PC-9 (cell line): ENCODE measurements at regions not wholly inside any gene's neighbourhood (a gene's known extent, or its start where the extent isn't known, plus 50 kb on each side); places are given as distances from the start of the nearest gene placed in this dataset.

Experiments used
- BruUV-seq: library from RNA; stranded (reverse); fragments of 400-500 nt; replicated peaks from 2 replicates; lab custom pipeline; 2021; lab: Mats Ljungman, UMichigan
- CTCF ChIA-PET: fragments of 300-600 bp; sonication (Branson Sonifier 250); formaldehyde crosslinking; loops from one replicate; lab custom pipeline; 2022; ENCODE audit warnings: antibody characterized with exemption; lab: Charles Lee
- POLR2A ChIA-PET: fragments of 300-600 bp; sonication (Branson Sonifier 250); formaldehyde crosslinking; loops from one replicate; lab custom pipeline; 2022; ENCODE audit warnings: antibody characterized with exemption; ENCODE audit not compliant: unreplicated experiment; lab: Charles Lee
- DNase-seq, 2 experiments: peaks; one replicate each; pipeline versions ENCODE4 v3.0.0 to v3.0.0-alpha.2; 2015 to 2022; ENCODE audit warnings: mixed read lengths in 1 of 2
- H2AFZ ChIP-seq: fragments of 200-600 bp; sonication (generic); 2 replicates; pipeline ENCODE4 v1.8.1; 2017; ENCODE audit warnings: antibody characterized with exemption
- H3F3A ChIP-seq: fragments of 200-600 bp; sonication (generic); 2 replicates; pipeline ENCODE4 v1.8.1; 2017; ENCODE audit warnings: antibody characterized with exemption, mild to moderate bottlenecking, low read depth; ENCODE audit not compliant: insufficient read depth
- H3K27ac ChIP-seq: fragments of 200-600 bp; sonication (generic); 2 replicates; pipeline ENCODE4 v1.6.1; 2016; ENCODE audit warnings: mixed run types
- H3K27me3 ChIP-seq: fragments of 200-600 bp; sonication (generic); 2 replicates; pipeline ENCODE4 v1.6.1; 2016; ENCODE audit warnings: low read depth, mixed run types; ENCODE audit not compliant: insufficient read depth
- H3K36me3 ChIP-seq: fragments of 200-600 bp; sonication (generic); 2 replicates; pipeline ENCODE4 v1.6.1; 2016; ENCODE audit warnings: low read depth, mixed run types
- H3K4me1 ChIP-seq: fragments of 200-600 bp; sonication (generic); replicated peaks from 2 replicates; pipeline ENCODE4 v1.6.1; 2016; ENCODE audit warnings: mixed run types; ENCODE audit not compliant: insufficient read depth
- H3K4me2 ChIP-seq: fragments of 200-600 bp; sonication (generic); 2 replicates; pipeline ENCODE4 v1.6.1; 2017; ENCODE audit warnings: mixed run types
- H3K4me3 ChIP-seq: fragments of 200-600 bp; sonication (generic); 2 replicates; pipeline ENCODE4 v1.6.1; 2016; ENCODE audit warnings: mixed run types
- H3K79me2 ChIP-seq: fragments of 200-600 bp; sonication (generic); 2 replicates; pipeline ENCODE4 v1.6.1; 2017; ENCODE audit warnings: low read depth, mixed run types
- H3K9me2 ChIP-seq: fragments of 200-600 bp; sonication (generic); 2 replicates; pipeline ENCODE4 v1.8.1; 2017; ENCODE audit warnings: mild to moderate bottlenecking; ENCODE audit not compliant: insufficient read depth
- H3K9me3 ChIP-seq: fragments of 200-600 bp; sonication (generic); 2 replicates; pipeline ENCODE4 v1.8.1; 2016; ENCODE audit warnings: low read depth; ENCODE audit not compliant: insufficient read depth
- H4K20me1 ChIP-seq: fragments of 200-600 bp; sonication (generic); 2 replicates; pipeline ENCODE4 v1.8.1; 2017; ENCODE audit not compliant: insufficient read depth
- EZH2 ChIP-seq: fragments of 200-600 bp; sonication (generic); IDR thresholded peaks from 2 replicates; pipeline ENCODE4 v1.8.0; 2017; ENCODE audit warnings: antibody characterized with exemption, low read depth
- intact Hi-C: fragments of 100-400 bp; cut with micrococcal nuclease; formaldehyde crosslinking; loops from one replicate; pipeline ENCODE4 v1.10.0; 2022; ENCODE audit not compliant: unreplicated experiment
- TF ChIP-seq, protein P1 (sequence below): fragments of 200-600 bp; sonication (generic); conservative IDR thresholded peaks from 2 replicates; pipeline ENCODE4 v1.6.1; 2017; ENCODE audit warnings: mixed run types, antibody characterized with exemption, mild to moderate bottlenecking, moderate library complexity

DNA sequence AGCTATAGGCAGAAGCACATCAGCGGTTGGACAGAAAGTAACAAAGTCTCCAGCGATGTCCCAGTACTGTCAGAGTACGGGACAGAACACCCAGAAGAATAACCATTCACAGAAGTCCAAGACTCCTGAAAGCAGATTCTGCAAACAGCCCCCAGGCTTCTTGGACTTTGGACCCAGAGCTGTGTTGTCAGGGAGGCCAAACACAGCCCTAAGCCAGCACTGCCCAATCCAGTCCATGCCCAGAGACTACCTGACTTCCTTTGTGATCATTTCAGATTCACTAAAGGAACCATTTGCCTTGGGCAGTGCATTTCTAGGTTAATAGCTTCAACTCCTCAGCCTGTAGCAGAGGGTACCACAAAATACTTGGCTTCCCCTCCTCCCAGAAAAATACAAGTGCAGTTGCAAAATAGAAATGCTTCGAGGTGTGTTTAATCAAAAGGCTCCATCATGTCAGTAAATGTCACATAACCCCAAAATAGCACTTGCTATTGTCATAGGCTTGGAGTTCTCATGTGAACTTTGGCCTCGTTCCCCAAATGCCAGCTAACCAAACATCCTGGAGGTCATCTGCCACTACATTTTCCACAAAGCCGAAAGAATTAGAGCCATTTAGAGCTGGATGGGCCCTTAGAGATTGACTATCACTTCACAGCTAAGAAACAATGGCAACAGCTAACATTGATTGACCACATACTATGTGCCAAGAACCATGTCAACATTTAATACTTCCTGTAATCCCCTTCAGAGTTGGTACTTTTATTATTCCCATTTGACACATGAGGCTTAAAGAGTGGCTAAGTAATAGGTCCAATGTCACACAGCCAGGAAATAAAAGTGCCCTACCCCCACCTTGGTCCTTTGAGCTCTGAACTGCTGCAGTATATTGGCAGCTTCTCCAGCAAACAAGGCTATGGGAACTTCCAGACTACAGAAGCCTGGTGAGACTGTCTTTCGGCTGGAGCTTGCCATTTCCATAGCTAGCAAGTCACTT is 329.9 kb downstream of the FOXO1 start:
- no peak overlapping the region for H2AFZ ChIP-seq
- H3K79me2 ChIP-seq = no peaks in the 10 kb centered on the region
- H3K4me2 ChIP-seq = no peak overlapping the region
- no peak for DNase-seq
- H3K9me3 ChIP-seq = no peaks in the 10 kb centered on the region
- H3K9me2 ChIP-seq = no peaks in the 10 kb centered on the region
- no peak overlapping the region for H3K4me3 ChIP-seq
- no peaks in the 10 kb centered on the region for H3K27me3 ChIP-seq
- TF ChIP-seq EZH2 = no peak
- TF ChIP-seq, protein P1, sequence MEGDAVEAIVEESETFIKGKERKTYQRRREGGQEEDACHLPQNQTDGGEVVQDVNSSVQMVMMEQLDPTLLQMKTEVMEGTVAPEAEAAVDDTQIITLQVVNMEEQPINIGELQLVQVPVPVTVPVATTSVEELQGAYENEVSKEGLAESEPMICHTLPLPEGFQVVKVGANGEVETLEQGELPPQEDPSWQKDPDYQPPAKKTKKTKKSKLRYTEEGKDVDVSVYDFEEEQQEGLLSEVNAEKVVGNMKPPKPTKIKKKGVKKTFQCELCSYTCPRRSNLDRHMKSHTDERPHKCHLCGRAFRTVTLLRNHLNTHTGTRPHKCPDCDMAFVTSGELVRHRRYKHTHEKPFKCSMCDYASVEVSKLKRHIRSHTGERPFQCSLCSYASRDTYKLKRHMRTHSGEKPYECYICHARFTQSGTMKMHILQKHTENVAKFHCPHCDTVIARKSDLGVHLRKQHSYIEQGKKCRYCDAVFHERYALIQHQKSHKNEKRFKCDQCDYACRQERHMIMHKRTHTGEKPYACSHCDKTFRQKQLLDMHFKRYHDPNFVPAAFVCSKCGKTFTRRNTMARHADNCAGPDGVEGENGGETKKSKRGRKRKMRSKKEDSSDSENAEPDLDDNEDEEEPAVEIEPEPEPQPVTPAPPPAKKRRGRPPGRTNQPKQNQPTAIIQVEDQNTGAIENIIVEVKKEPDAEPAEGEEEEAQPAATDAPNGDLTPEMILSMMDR = no peak
- H3K27ac ChIP-seq = no peak overlapping the region
- no peaks in the 10 kb centered on the region for H3F3A ChIP-seq
- ChIA-PET CTCF (no interaction called here), POLR2A (no interaction called here)
- no peaks in the 10 kb centered on the region for H4K20me1 ChIP-seq
- no peaks in the 10 kb centered on the region for H3K36me3 ChIP-seq
- H3K4me1 ChIP-seq = no peaks in the 10 kb centered on the region
- no TSS peak for BruUV-seq
- intact Hi-C loops = no loop called here

DNA sequence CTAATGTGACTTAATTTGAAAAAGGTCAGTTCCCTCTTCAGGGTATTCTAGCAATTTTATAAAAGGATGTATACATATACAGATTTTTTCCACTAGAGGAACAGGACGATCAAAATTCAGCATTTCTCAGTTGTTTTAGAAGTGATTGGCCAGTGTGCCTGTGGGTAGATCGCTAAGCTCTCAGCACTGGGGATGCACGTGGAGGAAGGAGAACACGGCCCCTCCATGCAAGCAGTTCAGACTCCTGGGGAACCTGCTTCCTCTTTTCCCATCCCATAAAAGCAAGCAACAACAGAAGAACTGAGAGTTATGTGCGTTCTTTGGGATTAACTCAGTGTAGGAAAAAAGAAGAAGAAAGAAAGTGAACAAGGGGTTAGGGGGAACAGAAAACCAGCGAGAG is 328.8 kb downstream of the FOXO1 start:
- Histone ChIP-seq H4K20me1 (no peaks in the 10 kb centered on the region), H3K79me2 (no peaks in the 10 kb centered on the region), H3K9me2 (no peaks in the 10 kb centered on the region), H3K4me3 (no peak overlapping the region), H3K4me1 (no peaks in the 10 kb centered on the region), H3K27ac (no peak overlapping the region), H3K9me3 (no peaks in the 10 kb centered on the region), H2AFZ (no peak overlapping the region), H3F3A (no peaks in the 10 kb centered on the region), H3K36me3 (no peaks in the 10 kb centered on the region), H3K27me3 (no peaks in the 10 kb centered on the region), H3K4me2 (no peak overlapping the region)
- intact Hi-C loops = no loop called here
- no TSS peak for BruUV-seq
- ChIA-PET POLR2A (no interaction called here), CTCF (no interaction called here)
- TF ChIP-seq, protein P1 = no peak
- TF ChIP-seq EZH2 = no peak
- no peak for DNase-seq

DNA sequence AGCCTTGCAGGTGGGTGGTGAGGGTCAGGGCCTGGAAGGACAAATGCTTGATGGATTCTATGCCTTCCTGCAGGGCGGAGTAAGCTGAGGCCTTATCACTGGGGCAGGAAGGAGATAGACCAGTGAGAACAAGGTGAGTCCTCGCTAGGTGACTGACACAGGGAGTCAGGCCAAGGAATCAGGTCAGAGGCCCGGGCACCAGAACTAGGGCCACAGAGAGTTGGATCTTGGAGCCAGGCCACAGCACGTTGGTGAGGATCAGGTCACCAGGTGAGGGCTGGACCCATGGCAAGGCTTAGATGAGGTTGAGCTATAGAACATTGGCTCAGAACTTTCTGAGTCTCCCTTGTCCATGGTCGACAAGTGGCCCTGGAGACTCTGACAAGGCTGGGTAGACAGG is 328.2 kb downstream of the FOXO1 start:
- Histone ChIP-seq H3K9me2 (no peaks in the 10 kb centered on the region), H3K4me1 (no peaks in the 10 kb centered on the region), H4K20me1 (no peaks in the 10 kb centered on the region), H3K4me3 (no peak overlapping the region), H3F3A (no peaks in the 10 kb centered on the region), H2AFZ (no peak overlapping the region), H3K36me3 (no peaks in the 10 kb centered on the region), H3K9me3 (no peaks in the 10 kb centered on the region), H3K79me2 (no peaks in the 10 kb centered on the region), H3K27me3 (no peaks in the 10 kb centered on the region), H3K27ac (no peak overlapping the region), H3K4me2 (no peak overlapping the region)
- CTCF ChIA-PET = no interaction called here
- TF ChIP-seq EZH2 = no peak
- TF ChIP-seq, protein P1 = no peak
- no TSS peak for BruUV-seq
- DNase-seq = no peak
- POLR2A ChIA-PET = no interaction called here
- intact Hi-C loops = no loop called here
